Adrenal gland (tissue), 9 donors: ENCODE measurements at regions not wholly inside any gene's neighbourhood (a gene's known extent, or its start where the extent isn't known, plus 50 kb on each side); places are given as distances from the start of the nearest gene placed in this dataset.

Experiments used
- DNase-seq, 7 donors: peaks; one replicate each; pipeline ENCODE4 v3.0.0-alpha.2; 2019 to 2020
- H3K27ac ChIP-seq, 5 donors: fragments of 200-600 bp; sonication (generic) in 4 of 5; 1 replicate in 3 of 5; 2 replicates in 2 of 5; pipeline versions ENCODE4 v1.5.1 to v1.8.0; 2016 to 2020; ENCODE audit warnings: mild to moderate bottlenecking in 1 of 5
- H3K27me3 ChIP-seq: fragments of 200-600 bp; 2 replicates; pipeline ENCODE4 v1.8.0; 2021
- H3K36me3 ChIP-seq, 2 donors: fragments of 200-600 bp; replicated peaks in 1 of 2; 1 replicate in 1 of 2; 2 replicates in 1 of 2; pipeline versions ENCODE4 v1.5.1 to v1.8.0; 2018 to 2022
- H3K4me1 ChIP-seq, 2 donors: fragments of 200-600 bp; replicated peaks in 1 of 2; 1 replicate in 1 of 2; 2 replicates in 1 of 2; pipeline versions ENCODE4 v1.5.1 to v1.8.0; 2018 to 2021
- H3K4me3 ChIP-seq, 4 donors: fragments of 200-600 bp; sonication (generic) in 3 of 4; one replicate each; pipeline ENCODE4 v1.5.1; 2016 to 2018
- H3K9me3 ChIP-seq, 3 donors: fragments of 200-600 bp; sonication (generic) in 1 of 3; replicated peaks in 1 of 3; 1 replicate in 2 of 3; 2 replicates in 1 of 3; pipeline versions ENCODE4 v1.5.1 to v1.8.0; 2016 to 2021
- POLR2A ChIP-seq, 2 donors: fragments of 450-650 bp; IDR thresholded peaks; one replicate each; pipeline ENCODE4 v1.6.1; 2017; ENCODE audit warnings: antibody characterized with exemption in 2 of 2, mild to moderate bottlenecking in 2 of 2, moderate library complexity in 1 of 2
- WGBS, 4 donors: extraction: QIAGEN DNeasy Blood & Tissue Kit in 2 of 4; methylation state at CpG; one replicate each; pipeline versions ENCODE4 v1.1.5 to v1.1.7; 2013 to 2017; 5-methylcytosine and 5-hydroxymethylcytosine counted together
- intact Hi-C, 2 donors: fragments of 100-400 bp; cut with DNase I; formaldehyde crosslinking; loops; one replicate each; pipeline versions ENCODE4 v1.14.1 to v1.15.0; 2022 to 2023
- TF ChIP-seq, protein P1 (sequence below), 6 experiments: fragments of 450-650 bp in 4 of 6; fragments of 200-600 bp in 2 of 6; sonication (generic) in 1 of 6; IDR thresholded peaks; 1 replicate in 5 of 6; 2 replicates in 1 of 6; pipeline versions ENCODE4 v1.5.1 to v1.8.0; 2016 to 2021; ENCODE audit warnings: antibody characterized with exemption in 6 of 6, mild to moderate bottlenecking in 2 of 6, moderate library complexity in 1 of 6
- donor health status: healthy with polysubstance abuse.
- donor health status: Bipolar disorder and iron deficiency.
- donor health status: DM: yes; HTN: yes; CAD: no.
- donor health status: DM: no; HTN: no; CAD: no.
- donor health status: DM: no; HTN: no; CAD: no.

DNA sequence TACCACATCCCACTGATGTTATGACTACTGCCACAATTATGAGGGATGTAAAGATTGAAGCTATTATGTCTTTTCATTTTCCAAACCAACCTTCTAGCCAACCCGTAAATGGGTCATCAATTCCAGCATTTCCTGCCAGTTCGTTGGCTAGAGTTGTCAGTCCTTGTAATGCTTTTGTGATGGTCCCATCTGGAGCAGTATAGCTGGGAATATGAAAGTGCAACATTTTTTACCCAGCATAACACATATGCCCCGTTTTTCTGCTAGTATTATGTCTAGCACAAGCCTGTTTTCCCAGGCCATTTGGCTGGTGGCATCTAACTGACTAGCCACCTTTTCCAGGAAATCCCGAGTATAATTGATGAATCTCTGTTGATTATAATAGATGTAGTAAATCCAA is 1501.6 kb upstream of the SLC39A10 start:
- no peaks in the 10 kb centered on the region for H3K4me1 ChIP-seq
- intact Hi-C loops, result no loop called here
- H3K9me3 ChIP-seq, result no peaks in the 10 kb centered on the region
- TF ChIP-seq, protein P1, sequence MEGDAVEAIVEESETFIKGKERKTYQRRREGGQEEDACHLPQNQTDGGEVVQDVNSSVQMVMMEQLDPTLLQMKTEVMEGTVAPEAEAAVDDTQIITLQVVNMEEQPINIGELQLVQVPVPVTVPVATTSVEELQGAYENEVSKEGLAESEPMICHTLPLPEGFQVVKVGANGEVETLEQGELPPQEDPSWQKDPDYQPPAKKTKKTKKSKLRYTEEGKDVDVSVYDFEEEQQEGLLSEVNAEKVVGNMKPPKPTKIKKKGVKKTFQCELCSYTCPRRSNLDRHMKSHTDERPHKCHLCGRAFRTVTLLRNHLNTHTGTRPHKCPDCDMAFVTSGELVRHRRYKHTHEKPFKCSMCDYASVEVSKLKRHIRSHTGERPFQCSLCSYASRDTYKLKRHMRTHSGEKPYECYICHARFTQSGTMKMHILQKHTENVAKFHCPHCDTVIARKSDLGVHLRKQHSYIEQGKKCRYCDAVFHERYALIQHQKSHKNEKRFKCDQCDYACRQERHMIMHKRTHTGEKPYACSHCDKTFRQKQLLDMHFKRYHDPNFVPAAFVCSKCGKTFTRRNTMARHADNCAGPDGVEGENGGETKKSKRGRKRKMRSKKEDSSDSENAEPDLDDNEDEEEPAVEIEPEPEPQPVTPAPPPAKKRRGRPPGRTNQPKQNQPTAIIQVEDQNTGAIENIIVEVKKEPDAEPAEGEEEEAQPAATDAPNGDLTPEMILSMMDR (IDR thresholded peaks at IDR 0.05), result no peak
- no peak for TF ChIP-seq POLR2A (IDR thresholded peaks at IDR 0.05)
- no peak for DNase-seq
- no peaks in the 10 kb centered on the region for H3K36me3 ChIP-seq
- WGBS, 4 donors, result 70 to 78% (median 74%) methylated on average over 4 of the region's 4 CpGs
- no peaks in the 10 kb centered on the region for H3K27me3 ChIP-seq
- no peak overlapping the region for H3K4me3 ChIP-seq
- no peak overlapping the region for H3K27ac ChIP-seq

DNA sequence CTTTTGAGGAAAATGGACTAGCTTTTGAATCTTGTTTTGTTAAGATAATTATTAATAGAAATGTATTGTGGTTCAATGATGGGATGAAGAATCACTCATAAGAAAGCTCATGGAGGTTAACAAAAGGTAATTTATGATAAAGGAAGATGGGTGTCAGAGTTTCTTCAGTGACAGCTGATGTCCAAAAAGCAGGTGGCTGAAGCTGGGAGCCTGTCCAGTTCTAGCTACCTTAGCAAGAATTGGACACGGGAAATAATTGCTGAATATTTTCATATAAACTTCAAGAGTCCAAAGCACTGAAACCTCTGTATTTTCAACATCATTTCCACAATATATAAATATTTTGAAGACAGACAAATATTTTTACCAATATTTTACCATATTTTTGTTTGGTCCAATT is 1505.8 kb upstream of the SLC39A10 start:
- no peaks in the 10 kb centered on the region for H3K36me3 ChIP-seq
- WGBS, 4 donors, result 69 to 100% (median 88%) methylated on average over 1 of the region's 1 CpG
- DNase-seq, result no peak
- H3K4me1 ChIP-seq, result no peaks in the 10 kb centered on the region
- no peaks in the 10 kb centered on the region for H3K9me3 ChIP-seq
- H3K27ac ChIP-seq, result no peak overlapping the region
- no peak overlapping the region for H3K4me3 ChIP-seq
- intact Hi-C loops, result no loop called here
- TF ChIP-seq, protein P1 (IDR thresholded peaks at IDR 0.05), result no peak
- no peak for TF ChIP-seq POLR2A (IDR thresholded peaks at IDR 0.05)
- H3K27me3 ChIP-seq, result no peaks in the 10 kb centered on the region

DNA sequence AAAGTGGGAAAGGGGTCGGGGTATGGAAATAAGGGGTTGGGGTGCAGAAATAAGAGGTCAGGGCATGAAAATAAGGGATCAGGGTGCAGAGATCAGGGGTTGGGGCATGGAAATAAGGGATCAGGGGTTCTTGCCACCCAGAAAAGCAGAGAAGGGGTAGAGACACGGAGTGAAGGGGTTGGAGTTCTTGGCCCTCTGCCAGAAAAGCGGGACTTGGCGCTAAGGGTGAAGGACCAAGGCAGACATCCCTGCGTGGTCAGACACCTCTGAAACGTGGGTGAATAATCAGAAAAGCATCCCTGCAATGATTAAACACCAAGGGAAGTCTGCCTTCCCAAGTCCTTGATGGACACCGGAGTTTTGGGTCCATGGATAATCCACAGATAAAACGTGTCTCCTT is 1521.6 kb upstream of the SLC39A10 start:
- 70 to 89% (median 79%) methylated on average over 8 of the region's 8 CpGs for WGBS, 4 donors
- H3K9me3 ChIP-seq, result no peaks in the 10 kb centered on the region
- intact Hi-C loops, result no loop called here
- H3K27me3 ChIP-seq, result no peaks in the 10 kb centered on the region
- H3K27ac ChIP-seq, result no peak overlapping the region
- no peak for DNase-seq
- H3K4me3 ChIP-seq, result no peak overlapping the region
- no peak for TF ChIP-seq POLR2A (IDR thresholded peaks at IDR 0.05)
- TF ChIP-seq, protein P1 (IDR thresholded peaks at IDR 0.05), result no peak
- H3K36me3 ChIP-seq, result no peaks in the 10 kb centered on the region
- no peaks in the 10 kb centered on the region for H3K4me1 ChIP-seq

DNA sequence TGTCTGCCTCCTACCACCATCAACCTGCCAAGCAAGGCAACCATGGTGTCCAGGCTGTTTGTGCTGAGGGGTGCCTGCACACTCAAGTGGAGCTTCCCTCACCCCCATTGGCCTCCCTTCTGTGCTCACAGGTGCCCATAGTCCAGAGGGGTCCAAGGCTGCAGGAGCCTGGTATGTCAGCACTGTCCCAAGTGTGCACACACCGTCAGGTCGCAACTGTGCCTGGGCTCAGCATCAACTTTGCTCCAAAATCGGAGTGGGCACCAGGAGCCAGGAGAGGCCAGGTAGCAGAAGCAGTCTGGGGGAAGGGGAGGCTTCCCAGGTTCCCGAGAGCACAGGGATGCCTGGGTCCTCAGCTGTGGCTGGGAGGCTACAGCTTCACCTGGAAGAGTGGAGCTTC is 1528.2 kb upstream of the SLC39A10 start:
- no peaks in the 10 kb centered on the region for H3K36me3 ChIP-seq
- WGBS, 4 donors, result 85 to 100% (median 87%) methylated on average over 1 to 4 of the region's 4 CpGs; no CpG with 5 or more reads in 1 of the 4 donors
- H3K27me3 ChIP-seq, result no peaks in the 10 kb centered on the region
- no peaks in the 10 kb centered on the region for H3K4me1 ChIP-seq
- H3K27ac ChIP-seq, result no peak overlapping the region
- H3K4me3 ChIP-seq, result no peak overlapping the region
- intact Hi-C loops, result no loop called here
- TF ChIP-seq, protein P1 (IDR thresholded peaks at IDR 0.05), result no peak
- TF ChIP-seq POLR2A (IDR thresholded peaks at IDR 0.05), result no peak
- H3K9me3 ChIP-seq, result no peaks in the 10 kb centered on the region
- DNase-seq, result no peak
